HG03521 (cell line): ENCODE measurements at regions not wholly inside any gene's neighbourhood (a gene's known extent, or its start where the extent isn't known, plus 50 kb on each side); places are given as distances from the start of the nearest gene placed in this dataset.
"Not testable (repeated sequence)": the region's sequence is repeated elsewhere in the genome, so short reads cannot be mapped to it uniquely, and the experiment has no call there.

Experiments
- ATAC-seq: cut with Tn5 transposase; IDR thresholded peaks from one replicate; pipeline ENCODE4 v1.9.1; 2021; ENCODE audit warnings: mild to moderate bottlenecking, moderate library complexity; ENCODE audit not compliant: unreplicated experiment

GRCh38 chr10:33010132-33011037, 52.4 kb upstream of the ITGB1 start:
- ATAC-seq: no peak

GRCh38 chr10:33009244-33010131, 51.5 kb upstream of the ITGB1 start:
- ATAC-seq: no peak

- no peak for ATAC-seq
Measured at GRCh38 chr10:33008499-33009243, 50.6 kb upstream of the ITGB1 start.

- ATAC-seq: not testable (repeated sequence)
Measured at GRCh38 chr10:33007731-33008381, 49.8 kb upstream of the ITGB1 start.
